Panc1 (cell line): ENCODE measurements at regions not wholly inside any gene's neighbourhood (a gene's known extent, or its start where the extent isn't known, plus 50 kb on each side); places are given as distances from the start of the nearest gene placed in this dataset.

ENCODE experiments used
- ATAC-seq: fragments of 200-7000 bp; cut with Tn5 transposase; 2 replicates; pipeline ENCODE4 v1.9.1; 2020; ENCODE audit warnings: mild to moderate bottlenecking, moderate library complexity
- BruUV-seq: library from RNA; stranded (reverse); fragments of 400-500 nt; replicated peaks from 2 replicates; lab custom pipeline; 2021; lab: Mats Ljungman, UMichigan
- CTCF ChIA-PET: fragments of 300-600 bp; sonication (Branson Sonifier 250); formaldehyde crosslinking; loops from one replicate; lab custom pipeline; 2022; ENCODE audit warnings: antibody characterized with exemption; lab: Charles Lee
- POLR2A ChIA-PET: fragments of 300-600 bp; sonication (Branson Sonifier 250); formaldehyde crosslinking; loops from one replicate; lab custom pipeline; 2022; ENCODE audit warnings: antibody characterized with exemption; lab: Charles Lee
- DNase-seq: peaks from one replicate; pipeline ENCODE4 v3.0.0-alpha.2; 2010; ENCODE audit warnings: low read depth, low spot score
- H3K27ac ChIP-seq: 2 replicates; pipeline ENCODE4 v1.5.1; 2011; ENCODE audit warnings: mild to moderate bottlenecking, low read length, inconsistent platforms
- H3K27me3 ChIP-seq: fragments of 200-500 bp; sonication (Bioruptor generic); 2 replicates; pipeline ENCODE4 v1.6.0; 2014; ENCODE audit warnings: low read length, inconsistent platforms; ENCODE audit not compliant: control insufficient read depth, insufficient read depth
- H3K36me3 ChIP-seq: fragments of 200-500 bp; sonication (Bioruptor generic); 2 replicates; pipeline ENCODE4 v1.5.1; 2014; ENCODE audit warnings: inconsistent platforms, mild to moderate bottlenecking, low read length, moderate library complexity; ENCODE audit not compliant: control insufficient read depth, insufficient read depth
- H3K4me1 ChIP-seq: 2 replicates; pipeline ENCODE4 v1.5.1; 2011; ENCODE audit warnings: inconsistent platforms, mild to moderate bottlenecking, low read length, moderate library complexity; ENCODE audit not compliant: control insufficient read depth, insufficient read depth
- H3K4me3 ChIP-seq, 2 experiments: 2 replicates each; pipeline ENCODE4 v1.5.1; 2011 to 2012; ENCODE audit warnings: low read depth in 2 of 2, low read length in 2 of 2, mild to moderate bottlenecking in 2 of 2, inconsistent platforms in 1 of 2, moderate library complexity in 1 of 2
- H3K9me3 ChIP-seq: fragments of 200-500 bp; sonication (Bioruptor generic); 2 replicates; pipeline ENCODE4 v1.5.1; 2014; ENCODE audit warnings: low read depth, mild to moderate bottlenecking, inconsistent platforms, low read length, moderate library complexity; ENCODE audit not compliant: control insufficient read depth, insufficient read depth
- POLR2AphosphoS5 ChIP-seq: IDR thresholded peaks from 2 replicates; pipeline ENCODE4 v1.6.1; 2012; ENCODE audit warnings: mild to moderate bottlenecking, low read depth, low read length, moderate library complexity
- SIN3A ChIP-seq: IDR thresholded peaks from 2 replicates; pipeline ENCODE4 v1.6.1; 2012; ENCODE audit warnings: low read depth, mild to moderate bottlenecking, low read length, moderate library complexity, borderline replicate concordance; ENCODE audit not compliant: insufficient read depth
- TCF7L2 ChIP-seq: IDR thresholded peaks from 2 replicates; pipeline ENCODE4 v1.6.1; 2011; ENCODE audit warnings: mild to moderate bottlenecking, low read depth, low read length, inconsistent platforms
- in situ Hi-C: cut with HindIII; loops from 2 replicates; pipeline ENCODE4 v1.10.0; 2016; ENCODE audit warnings: low sequenced_read_pairs, low pct_unique_long_range_greater_than_20kb
- intact Hi-C: fragments of 100-400 bp; cut with micrococcal nuclease; formaldehyde crosslinking; loops from one replicate; pipeline ENCODE4 v1.10.0; 2022; ENCODE audit not compliant: unreplicated experiment
- TF ChIP-seq, protein P1 (sequence below), 2 experiments: IDR thresholded peaks; 2 replicates each; pipeline ENCODE4 v1.6.1; 2011 to 2012; ENCODE audit warnings: low read depth in 2 of 2, control low read depth in 1 of 2, low read length in 1 of 2, mild to moderate bottlenecking in 1 of 2, moderate library complexity in 1 of 2; ENCODE audit not compliant: insufficient read depth in 1 of 2
- TF ChIP-seq, protein P2 (sequence below): fragments of 450-650 bp; IDR thresholded peaks from 2 replicates; pipeline ENCODE4 v1.5.1; 2017; ENCODE audit warnings: mild to moderate bottlenecking

DNA sequence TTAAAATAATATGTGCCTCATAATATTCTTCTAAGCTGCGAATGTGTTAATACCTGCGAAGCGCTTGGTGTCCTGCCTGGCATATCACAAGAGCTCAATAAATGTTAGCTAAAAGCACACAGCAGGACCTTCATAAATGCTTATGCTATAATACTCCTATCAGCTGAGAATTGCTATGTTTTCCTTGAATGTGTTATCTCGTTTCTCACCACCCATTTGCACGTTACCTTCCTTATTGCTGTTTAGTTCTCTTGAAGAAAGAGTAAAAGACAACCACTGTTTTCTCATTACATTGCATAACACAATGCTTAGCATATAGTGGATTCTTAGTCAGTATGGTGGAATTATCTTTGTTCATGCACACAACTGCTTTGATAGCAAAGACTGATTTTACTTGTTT lies 76.6 kb downstream of the EDN1 start:
- DNase-seq (no peak), ATAC-seq (no peak)
- no TSS peak for BruUV-seq
- Histone ChIP-seq H3K4me1 (peaks cover 6% of the 10 kb centered on the region), H3K27me3 (no peaks in the 10 kb centered on the region), H3K27ac (no peak overlapping the region; the same call in 1 of the 2 replicates), H3K36me3 (no peaks in the 10 kb centered on the region), H3K9me3 (no peaks in the 10 kb centered on the region), H3K4me3 (no peak overlapping the region)
- in situ Hi-C loops: no loop called here
- CTCF ChIA-PET: no interaction called here
- intact Hi-C loops: no loop called here
- POLR2A ChIA-PET: no interaction called here
- TF ChIP-seq SIN3A (no peak), TCF7L2 (no peak), POLR2AphosphoS5 (no peak)
- TF ChIP-seq, protein P1, sequence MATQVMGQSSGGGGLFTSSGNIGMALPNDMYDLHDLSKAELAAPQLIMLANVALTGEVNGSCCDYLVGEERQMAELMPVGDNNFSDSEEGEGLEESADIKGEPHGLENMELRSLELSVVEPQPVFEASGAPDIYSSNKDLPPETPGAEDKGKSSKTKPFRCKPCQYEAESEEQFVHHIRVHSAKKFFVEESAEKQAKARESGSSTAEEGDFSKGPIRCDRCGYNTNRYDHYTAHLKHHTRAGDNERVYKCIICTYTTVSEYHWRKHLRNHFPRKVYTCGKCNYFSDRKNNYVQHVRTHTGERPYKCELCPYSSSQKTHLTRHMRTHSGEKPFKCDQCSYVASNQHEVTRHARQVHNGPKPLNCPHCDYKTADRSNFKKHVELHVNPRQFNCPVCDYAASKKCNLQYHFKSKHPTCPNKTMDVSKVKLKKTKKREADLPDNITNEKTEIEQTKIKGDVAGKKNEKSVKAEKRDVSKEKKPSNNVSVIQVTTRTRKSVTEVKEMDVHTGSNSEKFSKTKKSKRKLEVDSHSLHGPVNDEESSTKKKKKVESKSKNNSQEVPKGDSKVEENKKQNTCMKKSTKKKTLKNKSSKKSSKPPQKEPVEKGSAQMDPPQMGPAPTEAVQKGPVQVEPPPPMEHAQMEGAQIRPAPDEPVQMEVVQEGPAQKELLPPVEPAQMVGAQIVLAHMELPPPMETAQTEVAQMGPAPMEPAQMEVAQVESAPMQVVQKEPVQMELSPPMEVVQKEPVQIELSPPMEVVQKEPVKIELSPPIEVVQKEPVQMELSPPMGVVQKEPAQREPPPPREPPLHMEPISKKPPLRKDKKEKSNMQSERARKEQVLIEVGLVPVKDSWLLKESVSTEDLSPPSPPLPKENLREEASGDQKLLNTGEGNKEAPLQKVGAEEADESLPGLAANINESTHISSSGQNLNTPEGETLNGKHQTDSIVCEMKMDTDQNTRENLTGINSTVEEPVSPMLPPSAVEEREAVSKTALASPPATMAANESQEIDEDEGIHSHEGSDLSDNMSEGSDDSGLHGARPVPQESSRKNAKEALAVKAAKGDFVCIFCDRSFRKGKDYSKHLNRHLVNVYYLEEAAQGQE (IDR thresholded peaks at IDR 0.05; ENCODE audit: insufficient read depth in 1 of 2, low read depth in 2 of 2, low read length in 1 of 2): no peak
- TF ChIP-seq, protein P2, sequence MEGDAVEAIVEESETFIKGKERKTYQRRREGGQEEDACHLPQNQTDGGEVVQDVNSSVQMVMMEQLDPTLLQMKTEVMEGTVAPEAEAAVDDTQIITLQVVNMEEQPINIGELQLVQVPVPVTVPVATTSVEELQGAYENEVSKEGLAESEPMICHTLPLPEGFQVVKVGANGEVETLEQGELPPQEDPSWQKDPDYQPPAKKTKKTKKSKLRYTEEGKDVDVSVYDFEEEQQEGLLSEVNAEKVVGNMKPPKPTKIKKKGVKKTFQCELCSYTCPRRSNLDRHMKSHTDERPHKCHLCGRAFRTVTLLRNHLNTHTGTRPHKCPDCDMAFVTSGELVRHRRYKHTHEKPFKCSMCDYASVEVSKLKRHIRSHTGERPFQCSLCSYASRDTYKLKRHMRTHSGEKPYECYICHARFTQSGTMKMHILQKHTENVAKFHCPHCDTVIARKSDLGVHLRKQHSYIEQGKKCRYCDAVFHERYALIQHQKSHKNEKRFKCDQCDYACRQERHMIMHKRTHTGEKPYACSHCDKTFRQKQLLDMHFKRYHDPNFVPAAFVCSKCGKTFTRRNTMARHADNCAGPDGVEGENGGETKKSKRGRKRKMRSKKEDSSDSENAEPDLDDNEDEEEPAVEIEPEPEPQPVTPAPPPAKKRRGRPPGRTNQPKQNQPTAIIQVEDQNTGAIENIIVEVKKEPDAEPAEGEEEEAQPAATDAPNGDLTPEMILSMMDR: no peak

DNA sequence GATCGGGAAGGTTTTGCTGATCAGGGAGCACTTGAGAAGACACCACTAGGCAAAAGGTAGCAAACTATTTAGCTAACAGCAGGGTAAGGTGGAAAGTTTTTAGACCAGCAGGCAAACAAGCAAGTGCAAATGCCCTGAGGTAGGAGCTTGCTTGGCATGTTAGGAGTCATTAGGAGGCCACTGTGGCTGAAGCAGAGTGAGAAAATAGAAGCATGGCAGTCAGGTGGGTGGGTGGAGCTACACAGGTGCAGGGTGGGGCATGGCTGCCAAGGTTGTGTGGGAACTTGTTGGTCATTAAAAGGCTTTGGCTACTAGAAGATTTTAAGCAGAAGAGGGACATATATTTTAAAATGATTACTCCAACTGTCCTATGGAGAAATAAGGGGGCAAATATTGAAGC lies 77.3 kb downstream of the EDN1 start:
- intact Hi-C loops: no loop called here

More for the DNA sequence above, 77.3 kb downstream of the EDN1 start:
- H3K27me3 ChIP-seq: no peaks in the 10 kb centered on the region
- H3K4me1 ChIP-seq: peaks cover 9% of the 10 kb centered on the region
- in situ Hi-C loops: no loop called here
- no TSS peak for BruUV-seq
- H3K9me3 ChIP-seq: no peaks in the 10 kb centered on the region
- H3K4me3 ChIP-seq: no peak overlapping the region
- ATAC-seq: no peak
- ChIA-PET POLR2A (no interaction called here), CTCF (no interaction called here)
- H3K36me3 ChIP-seq: no peaks in the 10 kb centered on the region
- H3K27ac ChIP-seq: no peak overlapping the region; the same call in 1 of the 2 replicates
- DNase-seq: no peak
- TF ChIP-seq SIN3A (no peak), TCF7L2 (no peak), POLR2AphosphoS5 (no peak)
- TF ChIP-seq, protein P2: no peak
- TF ChIP-seq, protein P1 (IDR thresholded peaks at IDR 0.05; ENCODE audit: insufficient read depth in 1 of 2, low read depth in 2 of 2, low read length in 1 of 2): no peak
